ENCODE measurements at regions not wholly inside any gene's neighbourhood (a gene's known extent, or its start where the extent isn't known, plus 50 kb on each side); places are given as distances from the start of the nearest gene placed in this dataset.

DNA sequence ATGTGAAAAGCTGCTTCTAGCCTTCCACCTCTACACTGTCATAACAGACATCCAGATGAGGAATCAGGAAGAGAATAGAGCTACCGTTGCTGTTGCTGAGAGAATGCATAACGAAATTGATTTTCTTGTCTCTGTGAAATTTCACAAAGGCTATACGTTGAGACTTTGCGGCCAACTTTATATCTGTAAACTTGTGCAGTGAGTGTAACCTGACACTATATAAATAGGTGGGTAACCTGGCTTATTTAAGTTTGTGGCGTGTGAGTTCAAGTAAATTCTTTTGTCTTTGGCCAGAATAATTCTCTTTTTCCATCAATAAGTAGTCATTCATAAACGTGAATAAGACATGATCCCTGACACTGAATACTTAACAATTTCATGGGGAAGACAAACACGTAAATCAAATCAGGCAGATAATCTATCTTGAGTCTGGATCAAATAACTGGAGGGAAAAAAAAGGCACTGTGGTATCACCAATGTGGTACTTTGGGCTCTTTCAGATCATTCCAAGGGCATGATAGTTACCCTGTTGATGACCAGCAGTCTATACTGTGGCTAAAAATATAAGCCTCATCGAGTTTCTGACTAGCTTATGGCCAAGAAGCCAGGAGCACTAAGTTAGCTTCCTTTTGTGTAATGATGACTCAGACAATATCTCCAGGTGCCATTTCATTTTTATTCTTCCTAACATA is 98.2 kb upstream of the RASA1 start:
- H3K36me3 ChIP-seq (replicated peaks in 1 of 2; ENCODE audit: control insufficient read depth in 1 of 2, insufficient read depth in 2 of 2, low read length in 2 of 2), result no peaks in the 10 kb centered on the region
- no peak overlapping the region for H3K4me3 ChIP-seq (replicated peaks in 1 of 3; ENCODE audit: low read depth in 2 of 3, low read length in 3 of 3)
- intact Hi-C loops (cut with micrococcal nuclease), result no loop called here
- no peaks in the 10 kb centered on the region for H3K4me1 Mint-ChIP-seq
- no peaks in the 10 kb centered on the region for H3K27me3 Mint-ChIP-seq (ENCODE audit: low read depth in 3 of 3)
- H3K4me3 Mint-ChIP-seq, result no peak overlapping the region
- no peaks in the 10 kb centered on the region for H3K9me3 ChIP-seq (replicated peaks in 1 of 2; ENCODE audit: control insufficient read depth in 1 of 2, insufficient read depth in 1 of 2, low read length in 2 of 2)
- peaks cover 0 to under 1% (median 0%) of the 10 kb centered on the region in 7 donors for H3K9me3 Mint-ChIP-seq
- no peak for TF ChIP-seq CTCF (IDR thresholded peaks at IDR 0.05)
- no peak overlapping the region for H2AFZ ChIP-seq (ENCODE audit: insufficient read depth, low read depth, low read length, poor library complexity, severe bottlenecking)
- no peak overlapping the region for H3K27ac Mint-ChIP-seq
- H3K4me1 ChIP-seq (ENCODE audit: control insufficient read depth in 1 of 2, insufficient read depth in 2 of 2, low read length in 2 of 2), result no peaks in the 10 kb centered on the region
- no peaks in the 10 kb centered on the region for H4K20me1 ChIP-seq (ENCODE audit: insufficient read depth, low read length)
- H3K4me2 ChIP-seq (replicated peaks; ENCODE audit: extremely low read depth, low read length, poor library complexity, severe bottlenecking), result no peak overlapping the region
- no peak for DNase-seq
- no peaks in the 10 kb centered on the region for H3K36me3 Mint-ChIP-seq
- WGBS (ENCODE audit: insufficient coverage), result 80% methylated on average over 1 of the region's 8 CpGs
- no peak overlapping the region for H3K27ac ChIP-seq (ENCODE audit: low read depth in 1 of 2, low read length in 2 of 2)
- no peak overlapping the region for H3K9ac ChIP-seq (ENCODE audit: insufficient read depth, low read length, poor library complexity, severe bottlenecking)
- no peaks in the 10 kb centered on the region for H3K27me3 ChIP-seq (ENCODE audit: control insufficient read depth in 2 of 2, insufficient read depth in 2 of 2, low read length in 2 of 2)
- H3K79me2 ChIP-seq (ENCODE audit: insufficient read depth, low read length), result no peaks in the 10 kb centered on the region

- WGBS (ENCODE audit: insufficient coverage), result 100% methylated on average over 1 of the region's 3 CpGs
These were observed 96.9 kb upstream of the RASA1 start for GRCh38 chr5:87170799-87171198.

More at GRCh38 chr5:87170799-87171198, 96.9 kb upstream of the RASA1 start:
- H3K4me3 Mint-ChIP-seq, result no peak overlapping the region
- H3K27ac ChIP-seq (ENCODE audit: low read depth in 1 of 2, low read length in 2 of 2), result no peak overlapping the region
- H2AFZ ChIP-seq (ENCODE audit: insufficient read depth, low read depth, low read length, poor library complexity, severe bottlenecking), result no peak overlapping the region
- peaks cover 0 to 3% (median 0%) of the 10 kb centered on the region in 7 donors for H3K9me3 Mint-ChIP-seq
- H4K20me1 ChIP-seq (ENCODE audit: insufficient read depth, low read length), result no peaks in the 10 kb centered on the region
- no peak overlapping the region for H3K9ac ChIP-seq (ENCODE audit: insufficient read depth, low read length, poor library complexity, severe bottlenecking)
- no peaks in the 10 kb centered on the region for H3K36me3 ChIP-seq (replicated peaks in 1 of 2; ENCODE audit: control insufficient read depth in 1 of 2, insufficient read depth in 2 of 2, low read length in 2 of 2)
- intact Hi-C loops (cut with micrococcal nuclease), result no loop called here
- no peaks in the 10 kb centered on the region for H3K27me3 Mint-ChIP-seq (ENCODE audit: low read depth in 3 of 3)
- no peaks in the 10 kb centered on the region for H3K36me3 Mint-ChIP-seq
- H3K9me3 ChIP-seq (replicated peaks in 1 of 2; ENCODE audit: control insufficient read depth in 1 of 2, insufficient read depth in 1 of 2, low read length in 2 of 2), result no peaks in the 10 kb centered on the region
- H3K4me1 Mint-ChIP-seq, result no peaks in the 10 kb centered on the region
- no peaks in the 10 kb centered on the region for H3K4me1 ChIP-seq (ENCODE audit: control insufficient read depth in 1 of 2, insufficient read depth in 2 of 2, low read length in 2 of 2)
- H3K79me2 ChIP-seq (ENCODE audit: insufficient read depth, low read length), result no peaks in the 10 kb centered on the region
- no peak for TF ChIP-seq CTCF (IDR thresholded peaks at IDR 0.05)
- H3K4me2 ChIP-seq (replicated peaks; ENCODE audit: extremely low read depth, low read length, poor library complexity, severe bottlenecking), result no peak overlapping the region
- H3K4me3 ChIP-seq (replicated peaks in 1 of 3; ENCODE audit: low read depth in 2 of 3, low read length in 3 of 3), result no peak overlapping the region
- H3K27me3 ChIP-seq (ENCODE audit: control insufficient read depth in 2 of 2, insufficient read depth in 2 of 2, low read length in 2 of 2), result no peaks in the 10 kb centered on the region
- DNase-seq, result no peak
- no peak overlapping the region for H3K27ac Mint-ChIP-seq

All from CD14-positive monocyte (primary cell).